ENCODE measurements at regions not wholly inside any gene's neighbourhood (a gene's known extent, or its start where the extent isn't known, plus 50 kb on each side); places are given as distances from the start of the nearest gene placed in this dataset.

- Histone ChIP-seq H3K9me3 (ENCODE audit: control insufficient read depth, low read length) (no peaks in the 10 kb centered on the region), H3K27me3 (replicated peaks; ENCODE audit: control insufficient read depth, insufficient read depth, low read length) (peaks cover 25% of the 10 kb centered on the region), H3K4me3 (ENCODE audit: low read length) (no peak overlapping the region), H3K36me3 (ENCODE audit: control insufficient read depth, insufficient read depth, low read length, severe bottlenecking) (no peaks in the 10 kb centered on the region), H3K4me1 (ENCODE audit: control insufficient read depth, insufficient read depth, low read length) (no peaks in the 10 kb centered on the region), H3K9ac (ENCODE audit: low read length) (no peak overlapping the region)
- no peak for DNase-seq (ENCODE audit: low read depth)
Measured at GRCh38 chr18:22080035-22080434, 89.4 kb upstream of the GATA6 start.

- Histone ChIP-seq H3K27me3 (replicated peaks; ENCODE audit: control insufficient read depth, insufficient read depth, low read length) (peaks cover 26% of the 10 kb centered on the region), H3K4me3 (ENCODE audit: low read length) (no peak overlapping the region), H3K36me3 (ENCODE audit: control insufficient read depth, insufficient read depth, low read length, severe bottlenecking) (no peaks in the 10 kb centered on the region), H3K4me1 (ENCODE audit: control insufficient read depth, insufficient read depth, low read length) (no peaks in the 10 kb centered on the region), H3K9ac (ENCODE audit: low read length) (no peak overlapping the region), H3K9me3 (ENCODE audit: control insufficient read depth, low read length) (no peaks in the 10 kb centered on the region)
- no peak for DNase-seq (ENCODE audit: low read depth)
Measured at GRCh38 chr18:22082408-22082807, 87.0 kb upstream of the GATA6 start.

- no peaks in the 10 kb centered on the region for H3K9me3 ChIP-seq (ENCODE audit: control insufficient read depth, low read length)
- no peaks in the 10 kb centered on the region for H3K36me3 ChIP-seq (ENCODE audit: control insufficient read depth, insufficient read depth, low read length, severe bottlenecking)
- H3K4me1 ChIP-seq (ENCODE audit: control insufficient read depth, insufficient read depth, low read length): no peaks in the 10 kb centered on the region
- no peak overlapping the region for H3K9ac ChIP-seq (ENCODE audit: low read length)
- no peak overlapping the region for H3K4me3 ChIP-seq (ENCODE audit: low read length)
- DNase-seq (ENCODE audit: low read depth): no peak
- peaks cover 25% of the 10 kb centered on the region for H3K27me3 ChIP-seq (replicated peaks; ENCODE audit: control insufficient read depth, insufficient read depth, low read length)
Measured at GRCh38 chr18:22084547-22084946, 84.8 kb upstream of the GATA6 start.

- H3K4me3 ChIP-seq (ENCODE audit: low read length): no peak overlapping the region
- no peak overlapping the region for H3K9ac ChIP-seq (ENCODE audit: low read length)
- no peak for DNase-seq (ENCODE audit: low read depth)
- no peaks in the 10 kb centered on the region for H3K9me3 ChIP-seq (ENCODE audit: control insufficient read depth, low read length)
- peaks cover 18% of the 10 kb centered on the region for H3K27me3 ChIP-seq (replicated peaks; ENCODE audit: control insufficient read depth, insufficient read depth, low read length)
- no peaks in the 10 kb centered on the region for H3K4me1 ChIP-seq (ENCODE audit: control insufficient read depth, insufficient read depth, low read length)
- no peaks in the 10 kb centered on the region for H3K36me3 ChIP-seq (ENCODE audit: control insufficient read depth, insufficient read depth, low read length, severe bottlenecking)
Measured at GRCh38 chr18:22086973-22087372, 82.4 kb upstream of the GATA6 start.

- DNase-seq (ENCODE audit: low read depth): no peak
- Histone ChIP-seq H3K27me3 (replicated peaks; ENCODE audit: control insufficient read depth, insufficient read depth, low read length) (peaks cover 18% of the 10 kb centered on the region), H3K4me1 (ENCODE audit: control insufficient read depth, insufficient read depth, low read length) (no peaks in the 10 kb centered on the region), H3K4me3 (ENCODE audit: low read length) (no peak overlapping the region), H3K9ac (ENCODE audit: low read length) (no peak overlapping the region), H3K36me3 (ENCODE audit: control insufficient read depth, insufficient read depth, low read length, severe bottlenecking) (no peaks in the 10 kb centered on the region), H3K9me3 (ENCODE audit: control insufficient read depth, low read length) (no peaks in the 10 kb centered on the region)
Measured at GRCh38 chr18:22088029-22088428, 81.4 kb upstream of the GATA6 start.

- no peak for DNase-seq (ENCODE audit: low read depth)
- Histone ChIP-seq H3K36me3 (ENCODE audit: control insufficient read depth, insufficient read depth, low read length, severe bottlenecking) (no peaks in the 10 kb centered on the region), H3K4me1 (ENCODE audit: control insufficient read depth, insufficient read depth, low read length) (no peaks in the 10 kb centered on the region), H3K27me3 (replicated peaks; ENCODE audit: control insufficient read depth, insufficient read depth, low read length) (peaks cover 23% of the 10 kb centered on the region), H3K4me3 (ENCODE audit: low read length) (no peak overlapping the region), H3K9ac (ENCODE audit: low read length) (no peak overlapping the region), H3K9me3 (ENCODE audit: control insufficient read depth, low read length) (no peaks in the 10 kb centered on the region)
Measured at GRCh38 chr18:22088996-22089640, 80.3 kb upstream of the GATA6 start.

GRCh38 chr18:22091341-22091740 is 78.0 kb upstream of the GATA6 start:
- no peaks in the 10 kb centered on the region for H3K36me3 ChIP-seq (ENCODE audit: control insufficient read depth, insufficient read depth, low read length, severe bottlenecking)
- no peak overlapping the region for H3K4me3 ChIP-seq (ENCODE audit: low read length)
- H3K27me3 ChIP-seq (replicated peaks; ENCODE audit: control insufficient read depth, insufficient read depth, low read length): peaks cover 28% of the 10 kb centered on the region
- no peak for DNase-seq (ENCODE audit: low read depth)
- no peak overlapping the region for H3K9ac ChIP-seq (ENCODE audit: low read length)
- H3K9me3 ChIP-seq (ENCODE audit: control insufficient read depth, low read length): no peaks in the 10 kb centered on the region
- no peaks in the 10 kb centered on the region for H3K4me1 ChIP-seq (ENCODE audit: control insufficient read depth, insufficient read depth, low read length)

GRCh38 chr18:22093731-22094357 is 75.5 kb upstream of the GATA6 start:
- Histone ChIP-seq H3K9me3 (ENCODE audit: control insufficient read depth, low read length) (no peaks in the 10 kb centered on the region), H3K36me3 (ENCODE audit: control insufficient read depth, insufficient read depth, low read length, severe bottlenecking) (no peaks in the 10 kb centered on the region), H3K9ac (ENCODE audit: low read length) (no peak overlapping the region), H3K27me3 (replicated peaks; ENCODE audit: control insufficient read depth, insufficient read depth, low read length) (peaks cover 31% of the 10 kb centered on the region), H3K4me3 (ENCODE audit: low read length) (no peak overlapping the region), H3K4me1 (ENCODE audit: control insufficient read depth, insufficient read depth, low read length) (peaks cover 3% of the 10 kb centered on the region)
- DNase-seq (ENCODE audit: low read depth): no peak

- Histone ChIP-seq H3K9ac (ENCODE audit: low read length) (no peak overlapping the region), H3K36me3 (ENCODE audit: control insufficient read depth, insufficient read depth, low read length, severe bottlenecking) (no peaks in the 10 kb centered on the region), H3K4me1 (ENCODE audit: control insufficient read depth, insufficient read depth, low read length) (peaks cover 3% of the 10 kb centered on the region), H3K4me3 (ENCODE audit: low read length) (no peak overlapping the region), H3K27me3 (replicated peaks; ENCODE audit: control insufficient read depth, insufficient read depth, low read length) (peaks cover 31% of the 10 kb centered on the region), H3K9me3 (ENCODE audit: control insufficient read depth, low read length) (no peaks in the 10 kb centered on the region)
- DNase-seq (ENCODE audit: low read depth): no peak
Measured at GRCh38 chr18:22094358-22094734, 75.0 kb upstream of the GATA6 start.

GRCh38 chr18:22098563-22098989 is 70.8 kb upstream of the GATA6 start:
- H3K4me1 ChIP-seq (ENCODE audit: control insufficient read depth, insufficient read depth, low read length): peaks cover 3% of the 10 kb centered on the region
- H3K36me3 ChIP-seq (ENCODE audit: control insufficient read depth, insufficient read depth, low read length, severe bottlenecking): no peaks in the 10 kb centered on the region
- no peak for DNase-seq (ENCODE audit: low read depth)
- no peaks in the 10 kb centered on the region for H3K9me3 ChIP-seq (ENCODE audit: control insufficient read depth, low read length)
- H3K4me3 ChIP-seq (ENCODE audit: low read length): no peak overlapping the region
- no peak overlapping the region for H3K9ac ChIP-seq (ENCODE audit: low read length)
- H3K27me3 ChIP-seq (replicated peaks; ENCODE audit: control insufficient read depth, insufficient read depth, low read length): peaks cover 54% of the 10 kb centered on the region

- Histone ChIP-seq H3K9me3 (ENCODE audit: control insufficient read depth, low read length) (no peaks in the 10 kb centered on the region), H3K9ac (ENCODE audit: low read length) (no peak overlapping the region), H3K4me3 (ENCODE audit: low read length) (no peak overlapping the region), H3K27me3 (replicated peaks; ENCODE audit: control insufficient read depth, insufficient read depth, low read length) (peaks cover 48% of the 10 kb centered on the region), H3K4me1 (ENCODE audit: control insufficient read depth, insufficient read depth, low read length) (peaks cover 3% of the 10 kb centered on the region), H3K36me3 (ENCODE audit: control insufficient read depth, insufficient read depth, low read length, severe bottlenecking) (no peaks in the 10 kb centered on the region)
- DNase-seq (ENCODE audit: low read depth): no peak
Measured at GRCh38 chr18:22099925-22100324, 69.5 kb upstream of the GATA6 start.

GRCh38 chr18:22101731-22102130 is 67.7 kb upstream of the GATA6 start:
- Histone ChIP-seq H3K36me3 (ENCODE audit: control insufficient read depth, insufficient read depth, low read length, severe bottlenecking) (no peaks in the 10 kb centered on the region), H3K9ac (ENCODE audit: low read length) (no peak overlapping the region), H3K27me3 (replicated peaks; ENCODE audit: control insufficient read depth, insufficient read depth, low read length) (peaks cover 33% of the 10 kb centered on the region), H3K9me3 (ENCODE audit: control insufficient read depth, low read length) (no peaks in the 10 kb centered on the region), H3K4me3 (ENCODE audit: low read length) (no peak overlapping the region), H3K4me1 (ENCODE audit: control insufficient read depth, insufficient read depth, low read length) (peaks cover 3% of the 10 kb centered on the region)
- DNase-seq (ENCODE audit: low read depth): no peak

Data from adipocyte (in vitro differentiated cells).